Thyroid gland (tissue), 4 donors: ENCODE measurements at regions not wholly inside any gene's neighbourhood (a gene's known extent, or its start where the extent isn't known, plus 50 kb on each side); places are given as distances from the start of the nearest gene placed in this dataset.

Experiments used
- CTCF ChIP-seq, 6 experiments: fragments of 200-600 bp in 3 of 6; fragments of 450-650 bp in 3 of 6; sonication (generic) in 3 of 6; IDR thresholded peaks; one replicate each; pipeline ENCODE4 v1.5.1; 2016 to 2019; ENCODE audit warnings: antibody characterized with exemption in 6 of 6, mild to moderate bottlenecking in 2 of 6, inconsistent platforms in 1 of 6, moderate library complexity in 1 of 6
- POLR2A ChIP-seq, 2 donors: fragments of 450-650 bp; IDR thresholded peaks; one replicate each; pipeline ENCODE4 v1.6.1; 2017; ENCODE audit warnings: antibody characterized with exemption in 2 of 2, mild to moderate bottlenecking in 2 of 2, moderate library complexity in 1 of 2

GRCh38 chr3:158958873-158959272 is 157.0 kb downstream of the MFSD1 start:
- no peak for TF ChIP-seq CTCF (IDR thresholded peaks at IDR 0.05)
- TF ChIP-seq POLR2A (IDR thresholded peaks at IDR 0.05) = no peak
